ENCODE measurements at regions not wholly inside any gene's neighbourhood (a gene's known extent, or its start where the extent isn't known, plus 50 kb on each side); places are given as distances from the start of the nearest gene placed in this dataset.
A peak's percentile ranks its signal among the peaks of the same experiment; 100 is the strongest.

GRCh38 chr13:26989261-26989956 is 182.2 kb downstream of the USP12 start:
- DNase-seq, result no peak

GRCh38 chr13:26988059-26988769 is 183.4 kb downstream of the USP12 start:
- DNase-seq, result no peak

DNA sequence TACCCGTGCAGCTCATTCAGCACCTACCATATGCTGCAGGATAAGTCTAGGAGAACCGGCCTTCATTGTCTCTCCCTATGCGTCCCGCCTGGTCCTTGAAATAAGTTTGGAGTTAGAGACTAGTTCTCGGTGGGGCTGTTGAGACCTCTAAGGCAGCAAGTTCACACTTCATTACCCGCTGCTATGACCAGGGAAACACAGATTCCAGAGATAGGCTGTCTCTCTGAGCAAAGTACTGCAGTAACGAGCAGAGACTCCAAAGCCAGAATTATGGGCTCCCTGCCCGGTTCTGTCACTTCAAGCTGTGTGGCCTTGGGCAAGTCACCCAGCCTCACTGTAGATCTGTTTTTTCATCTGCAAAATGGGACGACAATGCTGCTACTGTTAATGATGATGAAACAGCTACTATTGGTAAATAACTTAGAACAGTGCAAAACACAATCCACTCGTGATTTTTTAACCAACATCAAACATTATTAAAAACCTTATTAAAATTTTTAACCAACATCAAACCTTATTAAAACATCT is 184.1 kb downstream of the USP12 start:
- DNase-seq, result no peak

DNA sequence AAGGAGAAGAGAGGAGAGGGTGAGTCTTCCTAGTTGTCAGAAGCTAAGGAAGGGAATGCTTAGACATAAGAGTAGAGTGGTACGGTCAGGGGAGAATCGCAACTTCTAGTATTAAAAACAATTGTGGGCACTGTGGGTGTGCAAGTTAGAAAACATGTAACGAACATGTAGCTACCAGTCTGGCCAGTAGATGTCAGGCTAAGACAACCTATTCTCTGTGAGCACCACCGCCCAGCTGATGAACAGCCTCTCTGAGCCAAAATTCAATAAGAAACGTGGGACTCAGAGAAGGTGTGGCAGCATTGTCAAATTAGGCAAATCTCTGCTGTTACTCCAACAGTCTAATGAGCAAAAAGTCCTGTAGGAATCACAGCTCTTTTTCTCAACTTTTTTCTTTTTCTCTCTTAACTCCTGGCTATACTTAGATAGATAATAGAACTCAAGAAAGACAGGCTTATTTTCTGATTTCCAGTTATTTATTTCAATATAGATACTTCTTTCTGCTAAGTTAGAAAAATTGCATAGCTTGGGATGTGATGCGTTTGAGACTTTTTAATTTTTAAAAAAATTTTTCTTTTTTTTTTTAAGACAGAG is 186.2 kb downstream of the USP12 start:
- DNase-seq, result peak; percentile 64 to 75

DNA sequence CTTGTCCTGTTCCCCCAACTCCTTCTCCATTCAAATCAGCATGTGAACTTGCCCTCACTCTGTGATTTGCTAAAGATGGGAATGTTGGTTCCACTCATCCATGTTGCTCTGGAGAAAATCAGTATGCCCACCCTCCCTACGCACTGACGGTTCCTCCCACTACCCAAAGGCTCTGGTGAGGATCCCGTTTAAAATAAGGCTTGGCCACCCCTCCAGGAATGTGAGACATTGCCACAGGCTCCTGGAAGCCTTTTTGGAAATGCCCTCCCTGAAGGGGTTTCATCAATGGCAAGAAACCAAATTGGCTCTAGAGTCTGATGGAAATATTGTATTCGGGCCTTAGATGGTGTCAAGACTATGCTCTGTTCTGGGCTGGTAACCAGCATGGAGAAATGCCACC is 187.3 kb downstream of the USP12 start:
- no peak for DNase-seq

DNA sequence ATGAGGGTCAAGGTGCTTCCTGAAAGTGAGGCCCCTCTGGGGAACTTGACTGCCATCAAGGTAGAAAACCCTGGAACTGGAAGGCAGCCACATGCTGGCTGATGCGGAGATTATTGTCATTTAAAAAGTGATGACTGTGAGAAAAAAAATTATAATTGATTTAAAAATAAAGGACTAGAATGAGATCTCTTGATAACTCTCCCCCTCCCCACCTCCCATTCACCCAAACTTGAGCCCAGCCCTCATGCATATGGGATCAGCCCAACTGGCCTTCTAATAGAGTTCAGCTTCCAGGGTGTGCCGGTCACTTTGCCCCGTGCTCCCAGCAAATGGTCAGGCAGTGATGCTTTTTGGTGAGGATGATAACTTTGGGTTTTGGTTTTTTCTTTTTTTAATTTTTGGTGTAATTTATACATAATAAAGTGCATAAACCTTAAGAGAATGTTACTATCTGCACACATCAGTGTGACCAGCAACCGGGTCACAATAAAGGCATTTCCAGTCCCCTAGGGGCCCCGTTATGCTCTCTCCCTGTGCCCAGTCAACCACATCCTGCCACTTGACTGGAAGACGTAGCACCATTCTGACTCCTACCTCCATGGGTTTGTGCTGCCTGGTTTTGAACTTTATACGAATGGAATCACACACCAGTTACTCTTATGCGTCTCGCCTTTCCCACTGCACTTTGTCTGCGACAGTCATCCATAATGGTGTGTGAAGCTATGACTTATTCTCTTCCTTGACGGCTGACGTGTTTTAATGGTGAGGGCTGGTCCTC is 187.9 kb downstream of the USP12 start:
- DNase-seq, result no peak

- DNase-seq, result no peak
Measured at GRCh38 chr13:26980099-26981031, 191.2 kb downstream of the USP12 start.

DNA sequence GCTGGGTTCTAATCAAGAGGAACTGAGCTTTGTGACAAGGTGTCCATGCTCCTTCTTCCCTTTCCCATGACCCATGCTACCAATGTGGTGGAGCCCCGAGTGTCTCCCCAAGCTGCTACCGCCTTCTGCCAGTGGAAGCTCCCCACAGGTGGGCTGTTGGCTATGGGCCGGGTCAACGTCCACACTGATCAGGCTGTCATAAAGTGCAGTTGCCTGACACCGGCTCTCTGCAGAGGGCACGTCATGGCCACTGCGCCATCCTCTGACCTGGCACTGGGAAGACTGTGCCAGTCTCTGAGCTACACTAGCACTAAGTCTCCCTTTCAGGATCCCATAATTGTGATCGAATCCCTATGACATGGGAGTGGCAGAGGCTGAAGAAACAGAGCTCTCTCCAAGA is 192.3 kb downstream of the USP12 start:
- no peak for DNase-seq

DNA sequence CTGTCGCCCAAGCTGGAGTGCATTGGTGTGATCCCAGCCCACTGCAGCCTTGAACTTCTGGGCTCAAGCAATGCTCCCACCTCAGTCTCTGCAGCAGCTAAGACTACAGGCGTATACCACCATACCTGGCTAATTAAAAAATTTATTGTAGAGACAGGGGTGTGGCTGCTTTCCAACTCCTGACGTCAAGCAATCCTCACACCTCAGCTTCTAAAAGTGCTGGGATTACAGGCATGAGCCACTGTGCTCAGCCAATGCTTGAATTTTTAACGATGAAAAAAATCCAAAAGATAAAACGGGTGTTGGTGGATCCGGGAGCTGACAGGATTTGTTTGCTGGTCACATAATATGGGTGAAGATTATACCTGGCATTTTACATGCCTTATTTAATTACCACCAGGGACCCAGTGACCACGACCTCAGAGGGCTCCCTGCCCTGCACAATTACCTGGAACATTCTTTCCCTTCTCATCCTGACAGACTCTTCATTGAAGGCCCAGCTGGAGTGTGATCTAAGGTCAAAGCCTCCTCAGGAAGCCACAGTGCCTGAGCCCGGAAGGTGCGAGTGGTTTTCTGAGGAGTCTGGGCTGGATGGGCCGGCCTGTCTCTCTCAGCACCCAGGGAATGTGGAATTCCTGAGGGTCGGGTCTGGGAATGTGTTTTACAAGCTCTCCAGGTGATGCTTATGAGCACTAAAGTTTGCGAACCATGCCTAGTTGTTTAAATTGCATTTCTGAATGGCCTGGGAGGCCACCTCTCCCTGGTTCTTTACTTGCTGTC is 193.3 kb downstream of the USP12 start:
- DNase-seq, result no peak

DNA sequence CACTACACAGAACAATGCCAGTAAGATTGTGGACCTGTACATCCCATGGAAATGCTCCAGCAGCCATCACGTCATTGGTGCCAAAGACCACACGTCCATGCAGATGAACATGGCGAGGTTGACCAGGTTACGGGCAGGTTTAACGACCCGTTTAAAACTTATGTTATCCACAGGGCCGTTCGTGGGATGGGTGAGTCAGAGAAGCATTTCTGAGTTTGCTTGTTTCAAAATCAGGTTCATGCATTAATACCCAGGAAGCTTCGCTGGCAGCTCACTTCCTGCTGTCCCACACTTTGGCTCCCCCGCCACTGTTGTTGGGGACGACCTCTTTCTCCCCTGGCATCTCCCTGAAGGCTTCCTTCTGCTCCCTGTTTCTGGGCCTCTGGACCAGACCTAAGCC is 194.1 kb downstream of the USP12 start:
- DNase-seq, result no peak

DNA sequence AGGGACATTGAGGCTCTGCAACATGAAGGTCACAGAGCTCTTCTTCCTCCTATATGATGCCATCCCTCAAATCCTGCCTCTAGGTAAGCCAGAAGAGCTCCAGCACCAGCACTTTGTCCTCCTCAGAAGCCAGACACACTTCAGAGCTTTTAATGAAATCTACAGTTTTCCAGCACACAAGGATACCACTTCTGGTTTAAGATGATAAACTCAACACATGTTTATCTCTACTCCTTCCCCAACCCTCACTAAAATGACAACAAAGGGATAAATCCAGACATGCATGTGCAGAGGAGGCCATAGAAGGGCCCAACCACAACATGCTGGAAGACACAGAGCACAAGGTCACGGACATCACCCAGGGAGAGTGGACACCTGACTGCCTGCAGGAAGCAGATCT is 195.3 kb downstream of the USP12 start:
- no peak for DNase-seq

DNA sequence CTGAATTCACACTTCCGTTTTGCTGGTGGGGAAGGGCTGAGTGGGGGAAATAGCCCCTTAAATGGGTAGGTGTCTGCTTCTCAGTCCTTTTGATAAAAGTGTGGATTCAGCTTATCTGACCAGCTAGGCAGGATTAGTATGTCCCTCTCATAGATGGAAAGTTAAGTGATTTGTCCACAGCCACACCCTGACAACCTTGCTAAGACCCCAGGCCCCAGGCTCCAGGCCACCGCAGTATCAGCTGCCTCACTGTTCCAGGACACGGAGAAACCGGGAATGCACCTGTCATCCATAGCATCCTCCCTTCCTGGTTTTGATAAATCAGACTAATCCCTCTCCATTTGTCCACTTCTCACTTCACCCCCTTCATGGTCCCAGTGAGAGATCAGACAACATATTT is 197.7 kb downstream of the USP12 start:
- DNase-seq, result no peak

- no peak for DNase-seq
Measured at GRCh38 chr13:26973295-26973694, 198.3 kb downstream of the USP12 start.

- DNase-seq, result peak; percentile 25 to 35
Measured at GRCh38 chr13:26971990-26972887, 199.4 kb downstream of the USP12 start.

DNA sequence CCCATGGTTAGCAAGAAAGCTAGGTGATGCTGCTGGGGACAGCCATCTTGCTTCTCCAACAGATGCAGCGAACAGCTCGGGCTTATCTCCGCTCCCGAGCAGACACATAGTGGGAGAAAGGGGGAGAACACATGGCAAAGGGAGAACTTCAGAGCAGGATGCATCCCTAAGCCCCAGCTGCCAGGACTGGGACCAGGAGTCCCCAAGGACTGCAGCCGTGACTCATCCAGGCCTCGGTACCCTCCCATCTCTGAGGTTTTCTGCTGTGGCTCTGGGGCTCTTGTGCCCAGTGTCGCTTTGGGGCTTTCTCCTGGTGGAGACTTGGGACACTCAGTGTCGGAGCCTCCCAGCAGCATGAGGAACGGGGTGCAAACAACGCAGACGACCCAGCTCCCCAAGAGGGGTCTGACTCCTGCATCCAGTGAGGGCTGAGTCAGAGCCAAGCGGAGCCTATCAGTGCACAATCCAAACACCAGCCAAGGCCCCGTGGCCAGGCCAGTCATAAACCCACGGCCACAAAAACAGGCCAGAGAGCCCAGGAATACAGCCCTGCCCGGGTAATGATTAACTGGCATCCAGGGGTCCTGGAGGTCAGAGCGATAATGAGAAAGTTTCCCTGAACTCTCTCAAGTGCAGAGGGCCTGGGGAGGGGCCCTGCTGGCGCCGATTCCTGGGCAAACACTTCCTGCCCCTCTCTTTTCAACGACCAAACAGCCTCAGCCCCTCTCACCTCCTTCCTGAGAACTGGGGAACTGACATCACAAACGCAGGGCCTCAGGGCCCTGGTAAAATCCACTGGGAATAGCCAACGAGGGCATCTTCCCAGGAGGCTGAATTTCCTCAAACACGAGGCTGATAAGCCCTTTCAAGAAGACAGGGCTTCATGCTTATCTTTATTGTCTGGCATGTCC is 202.9 kb downstream of the USP12 start:
- DNase-seq, result no peak

GRCh38 chr13:26967119-26968038 is 204.2 kb downstream of the USP12 start:
- DNase-seq, result no peak

GRCh38 chr13:26966701-26967080 is 204.9 kb downstream of the USP12 start:
- no peak for DNase-seq
